Astrocyte of the spinal cord (primary cell): ENCODE measurements at regions not wholly inside any gene's neighbourhood (a gene's known extent, or its start where the extent isn't known, plus 50 kb on each side); places are given as distances from the start of the nearest gene placed in this dataset.

Source experiments
- DNase-seq: peaks from one replicate; pipeline ENCODE4 v3.0.0; 2011; ENCODE audit warnings: low read depth, low spot score
- H3K4me3 ChIP-seq: 2 replicates; pipeline ENCODE4 v1.5.1; 2011; ENCODE audit warnings: low read depth, mild to moderate bottlenecking, low read length, moderate library complexity
- in situ Hi-C: cut with HindIII; loops from 2 replicates; pipeline ENCODE4 v1.10.0; 2017; ENCODE audit warnings: low sequenced_read_pairs
- TF ChIP-seq, protein P1 (sequence below): IDR thresholded peaks from 2 replicates; pipeline ENCODE4 v1.5.1; 2012; ENCODE audit warnings: low read depth, mild to moderate bottlenecking, low read length, inconsistent platforms

DNA sequence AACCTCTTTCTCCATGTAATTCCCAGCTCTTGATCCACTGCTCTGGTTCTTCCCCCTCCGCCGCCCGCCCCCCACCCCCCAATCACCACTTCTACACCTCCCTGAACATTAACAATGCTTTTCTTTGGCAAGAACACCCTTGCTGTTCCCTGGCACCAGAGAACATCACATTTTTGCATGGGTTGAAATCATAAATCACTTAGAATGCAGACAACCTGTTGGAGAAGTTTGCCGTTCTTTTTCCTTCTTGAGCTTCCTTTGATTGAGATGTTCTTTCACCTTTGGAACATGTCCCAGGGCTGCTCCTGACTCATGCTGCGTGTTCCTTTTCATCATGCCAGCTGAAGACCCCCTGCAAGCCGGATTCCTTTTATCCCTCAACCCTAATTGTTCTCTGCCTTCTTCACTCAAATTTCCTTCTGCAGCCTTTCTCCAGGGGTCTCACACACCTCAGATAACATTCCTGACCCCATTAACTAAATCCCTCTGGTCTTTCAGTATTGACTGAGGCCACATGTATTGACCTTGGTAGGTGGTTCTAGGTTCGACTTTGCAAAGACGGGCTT, 294.1 kb upstream of the TMPO start:
- peak; percentile 25 for DNase-seq
- H3K4me3 ChIP-seq, result no peak overlapping the region
- TF ChIP-seq, protein P1, sequence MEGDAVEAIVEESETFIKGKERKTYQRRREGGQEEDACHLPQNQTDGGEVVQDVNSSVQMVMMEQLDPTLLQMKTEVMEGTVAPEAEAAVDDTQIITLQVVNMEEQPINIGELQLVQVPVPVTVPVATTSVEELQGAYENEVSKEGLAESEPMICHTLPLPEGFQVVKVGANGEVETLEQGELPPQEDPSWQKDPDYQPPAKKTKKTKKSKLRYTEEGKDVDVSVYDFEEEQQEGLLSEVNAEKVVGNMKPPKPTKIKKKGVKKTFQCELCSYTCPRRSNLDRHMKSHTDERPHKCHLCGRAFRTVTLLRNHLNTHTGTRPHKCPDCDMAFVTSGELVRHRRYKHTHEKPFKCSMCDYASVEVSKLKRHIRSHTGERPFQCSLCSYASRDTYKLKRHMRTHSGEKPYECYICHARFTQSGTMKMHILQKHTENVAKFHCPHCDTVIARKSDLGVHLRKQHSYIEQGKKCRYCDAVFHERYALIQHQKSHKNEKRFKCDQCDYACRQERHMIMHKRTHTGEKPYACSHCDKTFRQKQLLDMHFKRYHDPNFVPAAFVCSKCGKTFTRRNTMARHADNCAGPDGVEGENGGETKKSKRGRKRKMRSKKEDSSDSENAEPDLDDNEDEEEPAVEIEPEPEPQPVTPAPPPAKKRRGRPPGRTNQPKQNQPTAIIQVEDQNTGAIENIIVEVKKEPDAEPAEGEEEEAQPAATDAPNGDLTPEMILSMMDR, result no peak
- in situ Hi-C loops, result no loop called here

DNA sequence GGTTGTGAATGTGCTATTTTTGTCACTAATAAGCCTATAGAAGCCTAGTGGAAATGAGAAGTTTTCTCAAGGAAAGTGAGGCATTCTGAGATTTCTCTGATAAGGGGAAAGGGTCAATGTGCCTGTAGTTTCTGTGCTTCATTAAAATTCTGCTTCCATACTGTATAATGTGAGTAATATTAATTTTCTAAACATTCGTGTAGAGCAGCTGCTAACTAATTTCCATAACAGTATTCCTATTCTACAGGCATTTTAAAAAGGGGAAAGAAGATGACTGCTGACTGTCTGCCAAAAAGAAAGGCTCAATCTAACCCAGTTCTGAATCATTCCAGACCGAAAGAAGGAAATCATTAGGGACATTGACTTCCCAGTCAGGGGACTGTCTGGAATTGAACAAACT, 293.3 kb upstream of the TMPO start:
- no peak for DNase-seq
- no peak overlapping the region for H3K4me3 ChIP-seq
- in situ Hi-C loops, result no loop called here
- TF ChIP-seq, protein P1, result no peak

DNA sequence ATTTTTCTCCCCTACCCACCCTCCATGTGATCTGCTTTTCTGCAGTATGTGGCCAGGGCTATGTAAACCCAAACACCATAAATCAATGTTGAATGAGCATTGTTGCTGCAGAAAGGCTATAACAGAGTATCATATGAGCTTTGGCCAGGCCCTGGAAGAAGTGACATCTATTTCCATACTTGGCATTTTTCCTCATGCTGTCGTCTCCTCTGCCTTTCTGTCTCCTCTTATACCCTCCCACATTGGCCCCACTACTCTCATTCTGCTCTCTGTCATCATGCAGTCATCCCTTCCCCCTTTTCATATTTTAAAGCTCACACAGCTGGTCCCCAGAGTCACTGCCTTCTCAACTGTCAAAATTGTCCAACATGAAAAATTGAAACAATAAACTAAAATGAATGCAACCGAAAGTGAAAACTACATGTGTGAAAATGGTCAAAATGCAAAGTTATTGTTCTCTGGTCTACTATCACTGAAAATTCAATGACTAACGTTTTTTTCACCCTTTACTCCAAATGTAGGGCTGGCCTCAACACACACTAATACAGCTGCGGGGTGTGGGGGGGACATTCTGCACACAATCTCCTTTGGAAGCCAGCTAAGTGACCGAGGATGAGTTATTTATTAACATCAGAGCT, 290.7 kb upstream of the TMPO start:
- in situ Hi-C loops, result no loop called here
- TF ChIP-seq, protein P1, result no peak
- DNase-seq, result no peak
- H3K4me3 ChIP-seq, result no peak overlapping the region

DNA sequence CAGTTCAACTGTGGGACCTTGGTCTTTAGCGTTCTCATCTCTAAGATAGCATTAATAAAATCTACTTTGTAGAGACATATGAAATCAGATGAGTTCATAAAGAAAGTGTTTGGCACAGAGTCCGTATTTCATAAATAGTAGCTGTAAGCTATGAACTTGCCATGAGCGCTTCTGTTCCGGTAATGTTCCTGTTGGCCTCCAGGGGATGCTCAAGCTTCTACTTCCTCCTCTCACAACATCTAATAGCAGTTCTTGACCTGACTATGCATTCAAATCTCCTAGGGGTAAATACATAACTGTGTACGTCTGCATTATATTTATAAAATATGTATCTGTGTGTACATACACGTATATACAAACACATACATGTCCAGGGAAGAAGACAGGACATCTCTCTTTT, 288.2 kb upstream of the TMPO start:
- DNase-seq, result no peak

DNA sequence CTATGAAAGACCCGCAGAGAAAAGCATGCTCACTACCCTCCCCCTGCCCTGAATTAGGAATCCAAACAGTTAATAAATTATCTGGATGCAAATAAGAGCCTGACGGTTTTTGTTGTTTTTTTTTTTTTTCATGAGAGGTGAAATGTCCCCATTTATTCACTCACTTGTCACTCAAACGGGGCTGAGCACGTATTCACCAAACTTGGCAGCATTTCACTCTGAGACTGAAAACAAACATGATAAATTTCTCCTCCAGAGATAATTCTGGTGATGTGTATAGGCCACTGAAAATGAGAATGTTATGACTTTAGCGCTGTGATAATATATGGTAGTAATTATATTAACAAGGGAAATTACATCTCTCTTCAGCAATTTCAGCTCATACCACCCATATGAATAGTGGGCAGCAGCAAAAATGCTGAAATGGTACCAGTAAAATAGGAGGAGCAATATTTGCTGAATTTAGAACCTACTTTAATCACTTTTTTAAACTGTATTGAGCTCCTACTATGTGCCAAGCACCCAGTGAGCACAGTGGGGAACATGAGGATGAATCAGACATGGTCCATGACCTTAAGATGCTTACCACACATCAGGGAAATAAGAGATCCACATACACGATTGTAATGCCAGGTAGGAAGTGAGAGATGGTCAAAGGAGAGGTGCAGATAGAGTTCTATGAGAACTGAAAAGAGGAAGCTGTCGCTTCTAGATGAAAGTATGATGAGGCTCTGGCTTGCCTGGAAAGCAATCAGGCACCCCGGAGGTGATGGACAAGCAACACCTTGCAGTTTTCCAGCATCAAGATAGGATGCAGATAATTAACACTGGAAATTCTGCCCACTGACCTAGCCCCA, 286.5 kb upstream of the TMPO start:
- H3K4me3 ChIP-seq, result no peak overlapping the region
- TF ChIP-seq, protein P1, result no peak
- in situ Hi-C loops, result no loop called here
- DNase-seq, result no peak

More for the DNA sequence above, 288.2 kb upstream of the TMPO start:
- in situ Hi-C loops, result no loop called here
- TF ChIP-seq, protein P1, result peak; percentile 47
- H3K4me3 ChIP-seq, result no peak overlapping the region

DNA sequence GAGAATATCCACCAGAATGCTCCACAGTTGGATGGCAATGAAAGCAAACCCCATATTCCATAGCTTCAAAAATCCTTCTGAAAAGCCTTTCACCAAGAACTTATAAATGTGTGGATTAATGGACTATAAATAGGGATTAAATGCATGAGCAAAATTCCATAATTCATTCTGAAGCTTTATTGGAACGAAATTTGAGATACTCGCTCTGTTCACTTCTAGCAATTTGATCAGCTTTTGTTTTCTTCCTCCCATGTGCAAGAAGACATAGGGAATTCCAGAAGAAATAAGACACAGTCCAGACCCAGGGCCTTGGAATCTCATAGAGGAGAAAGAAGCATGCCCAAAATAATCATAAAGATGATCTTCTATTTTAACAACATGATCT, 285.9 kb upstream of the TMPO start:
- no peak overlapping the region for H3K4me3 ChIP-seq
- TF ChIP-seq, protein P1, result no peak
- DNase-seq, result no peak
- in situ Hi-C loops, result no loop called here
